ENCODE measurements at regions not wholly inside any gene's neighbourhood (a gene's known extent, or its start where the extent isn't known, plus 50 kb on each side); places are given as distances from the start of the nearest gene placed in this dataset.

DNA sequence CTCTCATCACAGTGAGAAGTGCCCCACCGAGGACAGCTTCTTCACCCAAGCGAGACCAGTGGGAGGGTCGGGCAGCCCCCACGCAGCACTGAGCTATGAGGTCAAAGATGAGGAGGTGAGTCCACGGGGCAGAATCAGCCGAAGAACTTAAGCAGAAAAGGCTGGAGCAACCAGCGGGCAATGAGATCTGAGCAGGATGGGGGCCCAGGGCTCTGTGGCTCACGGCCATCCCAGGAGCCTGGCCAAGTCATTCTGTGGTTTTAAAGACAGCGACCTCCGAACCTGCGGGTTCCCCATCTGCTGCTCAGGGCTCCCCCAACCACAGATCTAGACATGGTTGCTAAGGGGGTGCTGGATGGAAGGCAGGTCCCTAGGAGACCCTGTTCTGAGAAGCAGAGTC, 202.6 kb downstream of the RBFOX3 start:
- TF ChIP-seq EP300 (IDR thresholded peaks at IDR 0.05; ENCODE audit: borderline replicate concordance) (no peak), FOXM1 (IDR thresholded peaks at IDR 0.05; ENCODE audit: borderline replicate concordance, low read depth) (no peak), CEBPB (IDR thresholded peaks at IDR 0.05) (no peak), TAF1 (IDR thresholded peaks at IDR 0.05; ENCODE audit: low read depth) (no peak), EGR1 (IDR thresholded peaks at IDR 0.05) (no peak), RAD21 (IDR thresholded peaks at IDR 0.05; ENCODE audit: low read depth) (no peak), CREB1 (IDR thresholded peaks at IDR 0.05; ENCODE audit: low read depth) (no peak)
- TF ChIP-seq, protein P1, sequence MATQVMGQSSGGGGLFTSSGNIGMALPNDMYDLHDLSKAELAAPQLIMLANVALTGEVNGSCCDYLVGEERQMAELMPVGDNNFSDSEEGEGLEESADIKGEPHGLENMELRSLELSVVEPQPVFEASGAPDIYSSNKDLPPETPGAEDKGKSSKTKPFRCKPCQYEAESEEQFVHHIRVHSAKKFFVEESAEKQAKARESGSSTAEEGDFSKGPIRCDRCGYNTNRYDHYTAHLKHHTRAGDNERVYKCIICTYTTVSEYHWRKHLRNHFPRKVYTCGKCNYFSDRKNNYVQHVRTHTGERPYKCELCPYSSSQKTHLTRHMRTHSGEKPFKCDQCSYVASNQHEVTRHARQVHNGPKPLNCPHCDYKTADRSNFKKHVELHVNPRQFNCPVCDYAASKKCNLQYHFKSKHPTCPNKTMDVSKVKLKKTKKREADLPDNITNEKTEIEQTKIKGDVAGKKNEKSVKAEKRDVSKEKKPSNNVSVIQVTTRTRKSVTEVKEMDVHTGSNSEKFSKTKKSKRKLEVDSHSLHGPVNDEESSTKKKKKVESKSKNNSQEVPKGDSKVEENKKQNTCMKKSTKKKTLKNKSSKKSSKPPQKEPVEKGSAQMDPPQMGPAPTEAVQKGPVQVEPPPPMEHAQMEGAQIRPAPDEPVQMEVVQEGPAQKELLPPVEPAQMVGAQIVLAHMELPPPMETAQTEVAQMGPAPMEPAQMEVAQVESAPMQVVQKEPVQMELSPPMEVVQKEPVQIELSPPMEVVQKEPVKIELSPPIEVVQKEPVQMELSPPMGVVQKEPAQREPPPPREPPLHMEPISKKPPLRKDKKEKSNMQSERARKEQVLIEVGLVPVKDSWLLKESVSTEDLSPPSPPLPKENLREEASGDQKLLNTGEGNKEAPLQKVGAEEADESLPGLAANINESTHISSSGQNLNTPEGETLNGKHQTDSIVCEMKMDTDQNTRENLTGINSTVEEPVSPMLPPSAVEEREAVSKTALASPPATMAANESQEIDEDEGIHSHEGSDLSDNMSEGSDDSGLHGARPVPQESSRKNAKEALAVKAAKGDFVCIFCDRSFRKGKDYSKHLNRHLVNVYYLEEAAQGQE (IDR thresholded peaks at IDR 0.05; ENCODE audit: low read depth), result no peak
- TF ChIP-seq, protein P2, sequence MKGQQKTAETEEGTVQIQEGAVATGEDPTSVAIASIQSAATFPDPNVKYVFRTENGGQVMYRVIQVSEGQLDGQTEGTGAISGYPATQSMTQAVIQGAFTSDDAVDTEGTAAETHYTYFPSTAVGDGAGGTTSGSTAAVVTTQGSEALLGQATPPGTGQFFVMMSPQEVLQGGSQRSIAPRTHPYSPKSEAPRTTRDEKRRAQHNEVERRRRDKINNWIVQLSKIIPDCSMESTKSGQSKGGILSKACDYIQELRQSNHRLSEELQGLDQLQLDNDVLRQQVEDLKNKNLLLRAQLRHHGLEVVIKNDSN (IDR thresholded peaks at IDR 0.05), result no peak
